Hepatocyte (in vitro differentiated cells): ENCODE measurements at regions not wholly inside any gene's neighbourhood (a gene's known extent, or its start where the extent isn't known, plus 50 kb on each side); places are given as distances from the start of the nearest gene placed in this dataset.

Source experiments
- CTCF ChIP-seq: fragments of 200-600 bp; sonication (generic); IDR thresholded peaks from 2 replicates; pipeline ENCODE4 v1.5.1; 2016; ENCODE audit warnings: antibody characterized with exemption, mild to moderate bottlenecking; ENCODE audit not compliant: poor library complexity
- EZH2 ChIP-seq: fragments of 200-600 bp; sonication (generic); IDR thresholded peaks from 2 replicates; pipeline ENCODE4 v1.6.1; 2016; ENCODE audit warnings: antibody characterized with exemption, mild to moderate bottlenecking, borderline replicate concordance
- EZH2phosphoT487 ChIP-seq: fragments of 200-600 bp; sonication (generic); IDR thresholded peaks from one replicate; pipeline ENCODE4 v1.6.1; 2018; ENCODE audit warnings: antibody characterized with exemption, mild to moderate bottlenecking, low read depth, moderate library complexity; ENCODE audit not compliant: unreplicated experiment, severe bottlenecking

- TF ChIP-seq CTCF (no peak), EZH2 (no peak), EZH2phosphoT487 (no peak)
Observed at GRCh38 chr5:93088592-93089389, 492.2 kb downstream of the NR2F1-AS1 start.
